GM23338 (cell line): ENCODE measurements at regions not wholly inside any gene's neighbourhood (a gene's known extent, or its start where the extent isn't known, plus 50 kb on each side); places are given as distances from the start of the nearest gene placed in this dataset.

Source experiments
- ATAC-seq: fragments of 200-7000 bp; cut with Tn5 transposase; 3 replicates; pipeline ENCODE4 v1.9.1; 2020
- DNase-seq: peaks from one replicate; pipeline ENCODE4 v3.0.0-alpha.2; 2015; ENCODE audit warnings: low spot score
- H2AFZ ChIP-seq: fragments of 200-600 bp; sonication (generic); 2 replicates; pipeline ENCODE4 v1.8.0; 2016; ENCODE audit warnings: antibody characterized with exemption, mild to moderate bottlenecking, moderate library complexity
- H3F3A ChIP-seq: fragments of 200-600 bp; sonication (generic); replicated peaks from 2 replicates; pipeline ENCODE4 v1.8.0; 2017; ENCODE audit warnings: antibody characterized with exemption, mixed run types, low read depth
- H3K27ac ChIP-seq: fragments of 200-600 bp; sonication (generic); 2 replicates; pipeline ENCODE4 v1.6.1; 2016; ENCODE audit warnings: low read depth
- H3K27me3 ChIP-seq: fragments of 200-600 bp; sonication (generic); 2 replicates; pipeline ENCODE4 v1.8.0; 2016; ENCODE audit warnings: mild to moderate bottlenecking, mixed run types, moderate library complexity; ENCODE audit not compliant: insufficient read depth
- H3K36me3 ChIP-seq: fragments of 200-600 bp; sonication (generic); 2 replicates; pipeline ENCODE4 v1.8.0; 2016; ENCODE audit warnings: mild to moderate bottlenecking; ENCODE audit not compliant: insufficient read depth
- H3K4me1 ChIP-seq: fragments of 200-600 bp; sonication (generic); 2 replicates; pipeline ENCODE4 v1.8.0; 2016; ENCODE audit warnings: mild to moderate bottlenecking, moderate library complexity; ENCODE audit not compliant: insufficient read depth
- H3K4me2 ChIP-seq: fragments of 200-600 bp; sonication (generic); 2 replicates; pipeline ENCODE4 v1.7.1; 2017; ENCODE audit warnings: mixed run types
- H3K4me3 ChIP-seq: fragments of 200-600 bp; sonication (generic); 2 replicates; pipeline ENCODE4 v1.6.1; 2016; ENCODE audit warnings: mixed run types
- H3K79me2 ChIP-seq: fragments of 200-600 bp; sonication (generic); replicated peaks from 2 replicates; pipeline ENCODE4 v1.8.0; 2017; ENCODE audit warnings: mild to moderate bottlenecking; ENCODE audit not compliant: insufficient read depth
- H3K9me2 ChIP-seq: fragments of 200-600 bp; sonication (generic); 2 replicates; pipeline ENCODE4 v1.8.0; 2017; ENCODE audit not compliant: insufficient read depth
- H4K20me1 ChIP-seq: fragments of 200-600 bp; sonication (generic); replicated peaks from 2 replicates; pipeline ENCODE4 v1.8.0; 2017; ENCODE audit warnings: mild to moderate bottlenecking; ENCODE audit not compliant: insufficient read depth
- H3K27ac Mint-ChIP-seq: 2 replicates; pipeline ENCODE4 v1.8.0; 2020; ENCODE audit warnings: inconsistent platforms, mild to moderate bottlenecking, moderate library complexity, mixed read lengths
- H3K27me3 Mint-ChIP-seq: 3 replicates; pipeline ENCODE4 v1.8.0; 2022; ENCODE audit warnings: low read depth, mild to moderate bottlenecking, moderate library complexity, mixed read lengths, inconsistent platforms; ENCODE audit not compliant: insufficient read depth, poor library complexity
- H3K36me3 Mint-ChIP-seq: 3 replicates; pipeline ENCODE4 v1.8.0; 2021; ENCODE audit warnings: low read depth, mild to moderate bottlenecking, inconsistent platforms, moderate library complexity, mixed read lengths
- H3K4me1 Mint-ChIP-seq: 3 replicates; pipeline ENCODE4 v1.8.0; 2020; ENCODE audit warnings: mild to moderate bottlenecking, inconsistent platforms, mixed read lengths
- H3K4me3 Mint-ChIP-seq: 3 replicates; pipeline ENCODE4 v1.8.0; 2021; ENCODE audit warnings: moderate library complexity, mild to moderate bottlenecking, inconsistent platforms, mixed read lengths
- H3K9me3 Mint-ChIP-seq: 3 replicates; pipeline ENCODE4 v1.8.0; 2020; ENCODE audit warnings: moderate library complexity, mild to moderate bottlenecking, inconsistent platforms, mixed read lengths
- CREB1 ChIP-seq: fragments of 250-450 bp; sonication (Bioruptor Pico); IDR thresholded peaks from 2 replicates; pipeline ENCODE4 v1.5.0; 2020; ENCODE audit warnings: low read depth, mild to moderate bottlenecking, moderate library complexity
- CTCF ChIP-seq, 2 experiments: fragments of 200-600 bp in 1 of 2; sonication (generic) in 1 of 2; conservative IDR thresholded peaks; 2 replicates each; pipeline versions ENCODE4 v1.5.1 to v1.6.1; 2016 to 2017; ENCODE audit warnings: antibody characterized with exemption in 2 of 2, low read depth in 2 of 2, mild to moderate bottlenecking in 2 of 2, moderate library complexity in 1 of 2
- ETS1 ChIP-seq: IDR thresholded peaks from 2 replicates; pipeline ENCODE4 v1.6.1; 2016; ENCODE audit warnings: antibody characterized with exemption
- EZH2 ChIP-seq: fragments of 200-600 bp; sonication (generic); IDR thresholded peaks from one replicate; pipeline ENCODE4 v1.8.0; 2017; ENCODE audit warnings: antibody characterized with exemption, mild to moderate bottlenecking, low read depth; ENCODE audit not compliant: unreplicated experiment
- EZH2phosphoT487 ChIP-seq: fragments of 200-600 bp; sonication (generic); IDR thresholded peaks from one replicate; pipeline ENCODE4 v1.8.1; 2018; ENCODE audit warnings: antibody characterized with exemption; ENCODE audit not compliant: unreplicated experiment
- JUNB ChIP-seq: IDR thresholded peaks from one replicate; pipeline ENCODE4 v1.6.1; 2016; ENCODE audit warnings: antibody characterized with exemption; ENCODE audit not compliant: unreplicated experiment
- NANOG ChIP-seq: IDR thresholded peaks from 2 replicates; pipeline ENCODE4 v1.6.1; 2016; ENCODE audit warnings: antibody characterized with exemption, borderline replicate concordance
- POLR2AphosphoS5 ChIP-seq: IDR thresholded peaks from 2 replicates; pipeline ENCODE4 v1.6.1; 2016; ENCODE audit warnings: antibody characterized with exemption, low read depth
- REST ChIP-seq: IDR thresholded peaks from one replicate; pipeline ENCODE4 v1.6.1; 2018; ENCODE audit warnings: antibody characterized with exemption; ENCODE audit not compliant: unreplicated experiment
- STAT1 ChIP-seq: IDR thresholded peaks from one replicate; pipeline ENCODE4 v1.6.1; 2016; ENCODE audit warnings: antibody characterized with exemption; ENCODE audit not compliant: unreplicated experiment
- ZNF114 ChIP-seq: fragments of 250-450 bp; sonication (Bioruptor Pico); IDR thresholded peaks from 2 replicates; pipeline ENCODE4 v1.5.0; 2020; ENCODE audit warnings: mild to moderate bottlenecking, moderate library complexity
- ZNF331 ChIP-seq: fragments of 250-450 bp; sonication (Bioruptor Pico); IDR thresholded peaks from 2 replicates; pipeline ENCODE4 v1.5.0; 2020; ENCODE audit warnings: low read depth, mild to moderate bottlenecking, moderate library complexity
- ZNF462 ChIP-seq: fragments of 250-450 bp; sonication (Bioruptor Pico); IDR thresholded peaks from 2 replicates; pipeline ENCODE4 v1.5.0; 2020; ENCODE audit warnings: mild to moderate bottlenecking, moderate library complexity

- Histone ChIP-seq H3K36me3 (no peaks in the 10 kb centered on the region), H3F3A (no peaks in the 10 kb centered on the region), H3K4me1 (peaks cover 10% of the 10 kb centered on the region), H3K4me2 (no peak overlapping the region), H3K27me3 (no peaks in the 10 kb centered on the region), H3K79me2 (no peaks in the 10 kb centered on the region), H4K20me1 (no peaks in the 10 kb centered on the region), H3K4me3 (no peak overlapping the region), H3K27ac (no peak overlapping the region), H2AFZ (no peak overlapping the region), H3K9me2 (peaks cover 4% of the 10 kb centered on the region; the same call in 1 of the 2 replicates)
- H3K27me3 Mint-ChIP-seq = peaks cover 2% of the 10 kb centered on the region
- DNase-seq (no peak), ATAC-seq (no peak)
- peaks cover 8% of the 10 kb centered on the region; the same call in 2 of the 3 replicates for H3K4me1 Mint-ChIP-seq
- no peak overlapping the region for H3K27ac Mint-ChIP-seq
- no peaks in the 10 kb centered on the region for H3K36me3 Mint-ChIP-seq
- no peaks in the 10 kb centered on the region for H3K9me3 Mint-ChIP-seq
- TF ChIP-seq POLR2AphosphoS5 (no peak), ETS1 (no peak), EZH2 (no peak), CREB1 (CRISPR knock-in tag) (no peak), ZNF114 (CRISPR knock-in tag) (no peak), STAT1 (no peak), NANOG (no peak), ZNF331 (CRISPR knock-in tag) (no peak), CTCF (conservative IDR thresholded peaks at IDR 0.05; ENCODE audit: low read depth in 2 of 2) (no peak), ZNF462 (CRISPR knock-in tag) (no peak), EZH2phosphoT487 (no peak), REST (no peak), JUNB (no peak)
- H3K4me3 Mint-ChIP-seq = no peak overlapping the region
Measured at GRCh38 chr2:219724628-219725027, 97.2 kb downstream of the SLC4A3 start.
